GM13976 (cell line): ENCODE measurements at regions not wholly inside any gene's neighbourhood (a gene's known extent, or its start where the extent isn't known, plus 50 kb on each side); places are given as distances from the start of the nearest gene placed in this dataset.

Experiments
- DNase-seq: peaks from one replicate; pipeline ENCODE4 v3.0.0; 2012; ENCODE audit warnings: low spot score
- CTCF ChIP-seq: IDR thresholded peaks from 2 replicates; pipeline ENCODE4 v1.5.1; 2012; ENCODE audit warnings: borderline replicate concordance, mild to moderate bottlenecking; ENCODE audit not compliant: insufficient read depth; ENCODE audit errors: extremely low read depth, missing control alignments, control extremely low read depth
- in situ Hi-C: fragments of 300-500 bp; cut with MboI; formaldehyde crosslinking; loops from one replicate; pipeline ENCODE4 v1.12.0; 2022; ENCODE audit warnings: low sequenced_read_pairs, mixed read lengths, inconsistent platforms; ENCODE audit not compliant: unreplicated experiment

DNA sequence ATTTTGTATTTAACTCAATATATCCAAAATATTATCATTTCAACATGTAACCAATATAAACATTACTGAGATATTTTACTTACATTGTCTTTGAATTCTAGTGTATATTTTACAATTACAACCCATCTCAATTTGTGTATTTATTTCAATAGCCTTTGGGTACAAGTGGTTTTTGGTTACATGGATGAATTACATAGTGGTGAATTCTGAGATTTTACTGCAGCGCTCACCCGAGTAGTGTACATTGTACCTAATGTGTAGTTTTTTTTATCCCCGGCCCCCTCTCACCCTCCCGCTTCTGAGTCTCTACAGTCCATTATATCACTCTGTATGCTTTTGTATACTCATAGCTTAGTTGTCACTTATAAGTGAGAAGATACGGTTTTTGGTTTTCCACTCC is 117.0 kb upstream of the GALNT2 start:
- TF ChIP-seq CTCF, result no peak
- in situ Hi-C loops, result no loop called here
- no peak for DNase-seq

GRCh38 chr1:229950908-229951307 is 116.1 kb upstream of the GALNT2 start:
- in situ Hi-C loops, result no loop called here
- no peak for TF ChIP-seq CTCF
- no peak for DNase-seq

DNA sequence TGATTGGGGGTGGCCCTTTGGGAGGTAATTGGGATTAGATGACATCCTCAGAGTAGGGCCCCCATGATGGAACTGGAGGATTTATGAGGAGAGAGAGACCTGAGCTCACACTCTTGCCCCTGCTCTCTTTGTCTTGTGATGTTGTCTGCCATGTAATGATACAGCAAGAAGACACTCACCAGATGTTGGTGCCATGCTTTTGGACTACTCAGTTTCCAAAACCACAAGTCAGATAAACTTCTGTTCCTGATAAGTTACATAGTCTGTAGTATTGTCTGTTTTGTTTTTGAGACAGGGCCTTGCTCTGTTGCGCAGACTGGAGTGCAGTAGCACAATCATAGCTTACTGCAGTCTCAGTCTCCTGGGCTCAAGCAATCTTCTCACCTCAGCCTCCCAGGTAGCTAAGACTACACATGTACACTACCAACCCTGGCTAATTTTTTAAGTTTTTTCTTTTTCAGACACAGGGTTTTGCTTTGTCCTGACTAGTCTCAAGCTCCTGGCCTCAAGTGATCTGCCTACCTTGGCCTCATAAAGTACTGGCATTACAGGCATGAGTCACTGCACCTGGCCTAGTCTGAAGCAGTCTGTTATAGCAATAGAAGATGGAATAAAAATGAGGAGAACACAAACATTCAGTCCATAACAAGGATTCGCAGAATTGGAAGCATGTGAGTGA is 115.0 kb upstream of the GALNT2 start:
- TF ChIP-seq CTCF, result no peak
- in situ Hi-C loops, result no loop called here
- no peak for DNase-seq

DNA sequence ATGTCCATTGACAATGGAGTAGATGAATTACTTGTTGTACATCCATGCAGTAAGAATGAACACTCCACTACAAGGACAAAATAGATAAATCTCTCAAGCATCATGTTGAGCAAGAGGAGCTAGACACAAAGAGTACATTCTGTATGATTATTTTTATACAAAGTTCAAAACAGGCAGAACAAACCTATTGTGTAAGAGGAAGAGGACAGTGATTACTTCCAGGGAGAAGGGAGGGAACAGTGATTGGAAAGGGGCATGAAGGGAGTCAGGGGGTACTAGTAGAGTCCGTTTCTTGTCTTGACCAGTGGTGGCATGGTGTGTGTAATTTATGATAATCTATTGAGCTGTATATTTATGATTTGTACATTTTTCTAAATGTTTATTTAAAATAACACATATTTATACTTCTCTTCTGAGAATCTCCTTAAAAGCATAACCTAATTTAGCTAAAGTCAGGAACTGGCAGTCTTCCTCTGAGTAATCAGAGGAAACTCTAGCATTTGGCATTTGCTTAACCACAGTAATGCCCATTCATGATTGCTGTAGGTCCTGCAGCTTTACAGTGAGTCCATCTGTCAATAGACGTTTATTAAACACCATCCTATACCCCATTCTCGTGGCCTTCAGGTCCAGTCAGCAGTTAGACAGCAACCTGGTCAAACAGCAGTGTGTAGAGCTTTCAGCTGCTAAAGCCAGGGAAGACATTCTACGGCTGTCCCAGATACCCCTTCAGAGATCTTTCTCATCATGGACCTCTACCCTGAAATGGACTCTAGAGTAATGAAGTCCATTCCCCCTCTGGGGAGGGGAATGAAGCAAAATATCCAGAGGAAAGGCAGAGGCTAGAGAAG is 114.1 kb upstream of the GALNT2 start:
- DNase-seq, result no peak
- in situ Hi-C loops, result no loop called here
- no peak for TF ChIP-seq CTCF

- in situ Hi-C loops, result no loop called here
- DNase-seq, result no peak
- TF ChIP-seq CTCF, result no peak
Observed at GRCh38 chr1:229953736-229954326, 113.2 kb upstream of the GALNT2 start.

DNA sequence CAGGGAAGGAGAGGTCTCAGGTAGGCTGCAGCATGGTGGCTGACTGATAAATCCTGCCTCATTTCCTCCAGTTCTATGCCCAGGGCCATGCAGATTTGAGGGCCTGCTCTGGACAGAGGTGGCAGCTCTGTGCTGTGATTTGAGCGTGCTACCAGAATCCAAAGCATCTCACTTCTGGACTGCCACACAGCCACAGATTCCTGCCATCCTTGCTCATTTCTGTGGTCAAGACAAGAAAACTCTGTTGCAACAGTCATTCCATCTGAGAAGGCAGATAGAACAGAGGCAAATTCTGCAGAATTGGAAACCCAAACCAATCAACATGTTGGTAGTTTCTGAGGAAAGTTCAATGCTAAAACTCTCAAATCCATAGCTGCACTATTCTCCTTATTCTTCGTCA is 102.8 kb upstream of the GALNT2 start:
- in situ Hi-C loops, result no loop called here
- no peak for DNase-seq
- TF ChIP-seq CTCF, result no peak
